HL-60 (cell line): ENCODE measurements at regions not wholly inside any gene's neighbourhood (a gene's known extent, or its start where the extent isn't known, plus 50 kb on each side); places are given as distances from the start of the nearest gene placed in this dataset.
"Not testable (repeated sequence)": the region's sequence is repeated elsewhere in the genome, so short reads cannot be mapped to it uniquely, and the experiment has no call there.

Experiments used
- DNase-seq, 2 experiments: peaks; one replicate each; pipeline ENCODE4 v3.0.0-alpha.2; 2010 to 2020; ENCODE audit warnings: low read depth in 1 of 2, low spot score in 1 of 2
- H3K27ac ChIP-seq: fragments of 250-450 bp; sonication (Bioruptor Pico); replicated peaks from 2 replicates; pipeline ENCODE4 v1.5.1; 2020; ENCODE audit warnings: mild to moderate bottlenecking, moderate library complexity
- H3K27me3 ChIP-seq: fragments of 250-450 bp; sonication (Bioruptor Pico); 2 replicates; pipeline ENCODE4 v1.5.1; 2021; ENCODE audit warnings: mild to moderate bottlenecking, moderate library complexity; ENCODE audit not compliant: insufficient read depth, poor library complexity, severe bottlenecking
- H3K4me3 ChIP-seq: replicated peaks from 2 replicates; pipeline ENCODE4 v1.5.1; 2011; ENCODE audit warnings: mild to moderate bottlenecking, control low read depth, low read length; ENCODE audit not compliant: insufficient read depth

DNA sequence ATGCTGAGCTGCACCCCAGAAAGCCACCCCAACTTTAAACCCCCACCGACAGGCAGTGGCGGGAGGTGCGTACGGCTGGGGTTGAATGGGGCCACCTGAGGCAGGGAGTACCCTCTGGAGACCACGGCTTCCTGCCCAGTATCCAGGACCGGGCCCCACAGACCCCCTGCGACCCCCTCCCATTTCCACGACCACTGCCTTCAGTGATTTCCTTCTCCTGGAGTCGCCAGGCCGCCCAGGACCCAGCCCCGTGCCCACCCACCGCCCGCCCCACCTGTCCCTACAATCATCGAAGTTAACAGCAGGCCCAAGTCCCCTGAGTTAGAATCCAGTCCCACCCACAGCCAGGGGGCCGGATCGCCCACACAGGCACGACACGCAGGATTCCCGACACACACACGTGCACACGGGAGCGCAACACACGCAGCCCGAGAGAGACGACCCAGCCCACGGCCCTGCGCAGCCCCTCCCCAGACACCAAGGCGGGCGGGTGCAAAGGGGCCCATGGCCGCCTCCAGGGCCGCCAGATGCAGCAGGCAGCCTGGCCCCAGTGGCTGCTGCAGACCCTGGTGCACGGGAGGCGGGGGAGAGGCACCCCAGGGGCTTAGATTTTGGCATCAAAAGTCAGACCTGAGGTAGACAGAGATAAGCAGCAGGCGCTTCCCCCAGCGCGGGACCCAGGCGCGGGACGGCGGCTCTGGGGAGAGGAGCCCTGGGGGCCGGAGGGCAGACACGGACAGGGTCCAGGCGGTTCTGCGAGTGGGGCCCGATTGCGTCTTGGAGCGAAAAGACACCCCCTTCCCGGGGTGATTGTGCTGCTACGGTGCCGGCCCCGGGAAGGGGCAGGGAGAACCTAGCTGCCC is 104.8 kb downstream of the SPATA31A6 start:
- not testable (repeated sequence) for H3K27me3 ChIP-seq, DNase-seq, H3K4me3 ChIP-seq, H3K27ac ChIP-seq

DNA sequence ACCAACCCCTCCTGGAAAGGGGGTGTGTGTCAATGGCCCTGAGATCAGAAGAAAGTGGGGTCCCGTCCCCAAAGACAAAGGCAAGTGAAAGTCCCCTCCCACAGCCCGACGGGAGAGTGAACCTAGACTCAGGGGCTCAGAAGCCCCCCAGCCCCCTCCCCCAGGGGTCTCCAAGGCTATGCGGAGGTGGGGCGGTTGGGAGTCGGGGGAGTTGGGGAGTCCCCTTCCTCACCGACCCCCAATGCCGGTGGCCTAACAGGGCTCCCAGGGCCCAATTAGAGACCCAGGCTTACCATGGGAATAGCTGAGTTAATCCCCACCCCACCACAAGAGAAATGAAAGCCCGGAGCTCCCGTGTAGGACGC is 105.4 kb downstream of the SPATA31A6 start:
- H3K27me3 ChIP-seq, H3K27ac ChIP-seq, H3K4me3 ChIP-seq, DNase-seq: not testable (repeated sequence)

DNA sequence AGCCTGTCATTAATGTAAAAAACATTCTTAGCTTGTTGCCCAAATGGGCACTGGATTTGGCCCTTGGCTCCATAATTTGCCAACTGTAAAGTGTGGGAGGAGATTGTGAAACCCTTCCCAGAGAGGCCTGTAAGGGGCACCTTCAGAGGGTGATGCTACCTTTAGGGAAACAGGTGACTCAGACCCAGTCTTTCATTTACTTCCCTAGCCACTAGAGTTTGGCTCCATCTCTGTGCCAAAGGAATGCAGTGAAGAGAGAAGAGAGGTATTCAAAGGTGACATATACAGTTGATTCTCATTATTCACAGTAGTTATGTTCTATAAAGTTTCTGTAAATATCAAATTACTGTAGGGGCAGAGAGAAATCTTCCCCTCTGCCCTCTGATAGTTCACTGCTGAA is 116.7 kb downstream of the SPATA31A6 start:
- not testable (repeated sequence) for H3K4me3 ChIP-seq, DNase-seq, H3K27me3 ChIP-seq, H3K27ac ChIP-seq

DNA sequence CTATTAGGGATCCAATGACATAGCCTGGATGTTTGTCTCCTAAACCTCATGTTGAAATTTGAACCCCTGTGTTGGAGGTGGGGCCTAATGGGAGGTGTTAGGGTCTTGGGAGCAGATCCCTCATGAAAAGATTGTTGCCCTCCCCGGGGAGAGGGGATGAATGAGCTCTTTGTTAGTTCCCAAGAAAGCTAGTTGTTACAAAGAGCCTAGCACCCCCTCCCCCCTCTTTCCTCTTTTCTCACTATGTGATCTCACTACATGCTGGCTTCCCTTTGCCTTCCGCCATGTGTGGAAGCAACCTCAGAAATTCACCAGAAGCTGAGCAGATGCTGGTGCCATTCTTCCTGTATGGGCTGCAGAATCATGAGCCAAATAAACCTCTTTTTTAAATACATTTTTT is 123.2 kb downstream of the SPATA31A6 start:
- DNase-seq, H3K27me3 ChIP-seq: not testable (repeated sequence)

DNA sequence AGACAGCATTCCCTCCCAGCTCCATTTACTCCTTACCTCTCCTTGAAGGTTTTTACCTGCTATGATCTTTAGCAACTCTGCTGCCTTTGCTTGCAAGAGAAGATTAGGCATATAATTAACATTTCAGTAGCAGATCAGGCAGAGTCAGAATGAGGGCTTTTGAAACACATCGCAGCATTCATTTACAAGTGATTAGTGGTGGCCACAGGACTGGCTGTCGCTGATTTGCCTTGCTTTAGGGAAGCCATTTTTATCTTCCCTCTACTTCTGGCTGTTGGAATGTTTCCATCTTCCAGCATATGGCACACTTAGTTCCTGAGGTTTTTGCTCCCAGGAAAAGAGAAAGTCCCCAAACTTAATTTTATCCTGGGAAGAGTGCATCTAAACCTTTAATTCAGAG is 124.0 kb downstream of the SPATA31A6 start:
- not testable (repeated sequence) for H3K27me3 ChIP-seq, DNase-seq, H3K4me3 ChIP-seq, H3K27ac ChIP-seq

More for the DNA sequence above, 123.2 kb downstream of the SPATA31A6 start:
- H3K4me3 ChIP-seq, H3K27ac ChIP-seq: not testable (repeated sequence)

DNA sequence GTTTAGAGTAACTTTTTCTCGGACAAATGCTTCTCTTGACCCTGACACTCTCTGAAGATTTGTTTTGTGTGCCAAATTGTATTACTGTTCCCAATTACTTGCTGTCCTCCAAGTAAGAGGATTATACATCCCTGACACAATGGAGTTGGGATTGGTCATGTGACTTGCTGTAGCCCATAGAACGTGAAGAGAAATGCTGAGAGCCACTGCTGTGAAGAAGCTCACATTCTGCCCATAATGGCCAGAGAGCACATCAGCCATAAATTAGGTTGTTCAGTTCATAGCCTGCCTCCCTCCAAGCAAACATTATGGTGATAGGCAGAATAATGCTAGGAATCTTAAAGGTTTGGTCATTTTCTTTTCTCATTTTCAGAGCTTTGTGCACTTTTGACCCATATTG is 127.5 kb downstream of the SPATA31A6 start:
- H3K27ac ChIP-seq, H3K4me3 ChIP-seq, H3K27me3 ChIP-seq, DNase-seq: not testable (repeated sequence)

DNA sequence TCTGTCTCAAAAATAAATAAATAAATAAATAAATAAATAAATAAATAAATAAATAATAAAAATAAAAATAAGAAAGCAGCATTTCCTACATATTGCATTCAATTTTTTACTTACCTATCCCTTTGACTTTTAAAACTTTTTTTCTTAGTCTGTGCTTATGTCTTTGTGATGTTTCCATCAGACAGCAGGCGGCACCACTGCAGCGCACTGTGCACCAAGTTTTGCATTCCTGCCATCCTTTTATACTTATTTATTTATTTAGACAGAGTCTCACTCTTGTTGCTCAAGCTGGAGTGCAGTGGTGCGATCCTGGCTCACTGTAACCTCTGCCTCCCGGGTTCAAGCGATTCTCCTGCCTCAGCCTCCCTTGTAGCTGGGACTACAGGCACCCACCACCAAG is 132.6 kb downstream of the SPATA31A6 start:
- H3K27ac ChIP-seq, H3K4me3 ChIP-seq, H3K27me3 ChIP-seq, DNase-seq: not testable (repeated sequence)

DNA sequence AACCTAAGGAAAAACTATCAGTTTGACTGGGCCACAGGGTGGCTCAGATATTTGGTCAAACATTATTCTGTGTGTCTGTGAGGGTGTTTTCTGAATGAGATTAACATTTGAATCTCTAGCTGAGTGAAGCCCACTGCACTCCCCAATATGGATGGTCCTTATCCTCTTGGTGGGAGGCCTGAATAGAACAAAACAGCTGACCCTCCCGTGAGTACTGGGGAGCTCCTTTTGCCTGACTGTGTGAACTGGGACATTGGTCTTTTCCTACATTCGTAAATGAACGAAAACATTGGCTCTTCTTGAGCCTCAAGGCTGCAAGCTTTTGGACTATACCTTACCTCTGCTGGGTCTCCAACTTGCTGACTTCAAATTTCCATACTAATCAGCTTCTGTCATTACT is 134.2 kb downstream of the SPATA31A6 start:
- not testable (repeated sequence) for DNase-seq, H3K27me3 ChIP-seq, H3K4me3 ChIP-seq, H3K27ac ChIP-seq

DNA sequence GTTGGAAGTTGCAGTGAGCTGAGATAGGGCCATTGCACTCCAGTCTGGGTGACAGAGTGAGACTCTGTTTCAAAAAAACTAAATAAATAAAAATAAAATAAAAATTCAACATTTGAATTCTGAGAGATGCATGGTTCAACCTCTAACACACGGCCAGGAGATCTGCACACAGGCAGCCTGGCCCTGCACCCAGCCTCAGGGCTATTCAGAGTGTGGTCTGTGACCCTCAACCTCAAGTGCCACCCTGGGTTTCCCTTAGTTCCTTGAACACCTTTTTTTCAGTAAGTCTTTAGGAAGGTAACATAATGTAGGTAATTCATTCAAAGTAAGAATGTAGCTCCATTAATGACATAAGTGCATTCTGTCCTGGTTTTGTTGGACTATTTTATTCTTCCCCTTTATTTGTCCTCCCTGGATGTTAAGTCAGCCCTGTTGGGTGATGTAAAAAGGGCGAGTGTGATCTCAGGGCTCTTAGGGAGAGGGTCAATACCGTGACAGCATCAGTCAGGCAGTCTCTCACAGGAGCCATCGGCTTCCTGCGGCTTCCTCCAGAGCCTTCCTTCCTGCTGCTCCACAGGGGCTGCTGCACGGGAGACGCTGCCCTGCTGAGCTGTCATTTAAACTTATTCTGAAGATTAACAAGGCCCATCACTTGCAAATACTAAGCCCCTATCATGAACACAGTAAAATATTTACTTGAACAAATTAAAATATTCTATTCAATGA is 139.8 kb downstream of the SPATA31A6 start:
- DNase-seq, H3K27me3 ChIP-seq, H3K4me3 ChIP-seq, H3K27ac ChIP-seq: not testable (repeated sequence)

DNA sequence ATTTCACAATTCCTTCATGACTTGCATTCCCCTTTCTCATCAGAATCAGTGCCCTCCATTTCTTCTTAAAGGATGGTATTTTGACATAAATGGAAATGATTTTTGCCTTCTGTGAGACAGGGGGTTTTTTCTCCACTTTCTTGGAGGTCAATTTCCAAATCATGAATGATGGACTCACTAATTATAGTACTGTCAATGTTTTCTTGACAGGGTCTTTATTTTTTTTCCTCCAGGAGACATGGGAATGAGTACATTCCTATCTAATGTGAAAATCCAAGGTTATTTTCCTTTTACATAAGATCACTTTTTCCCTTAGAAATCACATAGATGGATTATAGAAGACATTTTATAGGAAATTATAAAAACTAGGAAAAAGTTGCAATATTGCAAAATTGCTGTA is 141.7 kb downstream of the SPATA31A6 start:
- not testable (repeated sequence) for H3K27me3 ChIP-seq, H3K4me3 ChIP-seq, H3K27ac ChIP-seq, DNase-seq

DNA sequence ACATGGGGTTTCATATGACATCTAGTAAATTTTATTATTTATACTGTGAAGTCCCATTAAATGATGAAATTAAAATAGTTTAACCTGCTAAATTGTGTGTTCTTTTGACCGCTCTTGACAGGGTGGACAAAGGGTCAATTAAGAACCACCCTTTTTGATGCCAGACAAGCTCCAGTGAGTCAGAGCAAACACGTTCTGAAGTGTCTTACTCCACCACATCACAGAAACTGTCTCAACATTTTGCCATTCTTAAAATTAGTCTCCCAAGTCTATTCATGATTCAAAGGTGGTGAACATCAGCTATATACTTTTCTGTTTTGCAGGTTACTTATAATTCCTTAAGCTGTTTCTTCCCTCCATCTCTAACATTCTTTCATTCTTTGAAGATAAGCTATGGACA is 142.1 kb downstream of the SPATA31A6 start:
- H3K4me3 ChIP-seq, H3K27me3 ChIP-seq, H3K27ac ChIP-seq, DNase-seq: not testable (repeated sequence)

DNA sequence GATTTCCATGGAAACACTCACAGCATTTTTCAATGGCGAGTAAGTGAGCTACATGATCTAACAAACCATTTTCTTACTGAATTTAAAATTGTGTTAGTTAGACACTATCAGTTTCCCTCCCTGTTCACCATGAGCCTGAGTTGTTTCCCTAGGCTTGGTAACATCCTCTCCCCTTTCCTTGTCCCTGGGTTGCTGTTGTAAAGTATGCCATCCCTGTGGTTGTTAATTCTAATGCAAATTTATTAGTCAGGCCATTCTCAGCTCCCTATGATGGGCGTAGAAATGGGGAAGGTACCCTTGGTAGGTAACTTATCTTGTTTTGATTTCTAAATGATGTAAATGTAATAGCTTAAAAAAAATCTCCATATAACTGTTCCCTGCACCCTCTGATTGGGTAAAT is 143.0 kb downstream of the SPATA31A6 start:
- not testable (repeated sequence) for H3K27ac ChIP-seq, DNase-seq, H3K27me3 ChIP-seq, H3K4me3 ChIP-seq

DNA sequence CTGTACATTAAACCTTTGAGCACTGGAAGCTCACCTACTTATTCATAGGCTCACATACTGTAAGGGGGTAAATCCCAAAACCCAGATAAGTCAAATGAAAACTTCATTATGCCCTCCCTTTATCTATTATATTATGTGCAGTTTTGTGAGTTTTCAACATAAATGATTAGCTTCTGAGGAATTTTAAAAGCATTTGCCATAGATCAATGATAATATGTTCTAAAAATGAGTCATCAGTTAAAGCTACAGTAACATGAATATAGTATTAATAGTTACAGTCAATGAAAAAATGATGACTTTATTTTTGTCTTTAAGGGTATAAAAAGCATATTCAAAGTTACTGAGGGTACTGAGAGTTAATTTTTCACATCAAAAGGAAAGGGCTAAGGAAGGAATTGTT is 151.9 kb downstream of the SPATA31A6 start:
- not testable (repeated sequence) for H3K27ac ChIP-seq, H3K4me3 ChIP-seq, DNase-seq, H3K27me3 ChIP-seq

DNA sequence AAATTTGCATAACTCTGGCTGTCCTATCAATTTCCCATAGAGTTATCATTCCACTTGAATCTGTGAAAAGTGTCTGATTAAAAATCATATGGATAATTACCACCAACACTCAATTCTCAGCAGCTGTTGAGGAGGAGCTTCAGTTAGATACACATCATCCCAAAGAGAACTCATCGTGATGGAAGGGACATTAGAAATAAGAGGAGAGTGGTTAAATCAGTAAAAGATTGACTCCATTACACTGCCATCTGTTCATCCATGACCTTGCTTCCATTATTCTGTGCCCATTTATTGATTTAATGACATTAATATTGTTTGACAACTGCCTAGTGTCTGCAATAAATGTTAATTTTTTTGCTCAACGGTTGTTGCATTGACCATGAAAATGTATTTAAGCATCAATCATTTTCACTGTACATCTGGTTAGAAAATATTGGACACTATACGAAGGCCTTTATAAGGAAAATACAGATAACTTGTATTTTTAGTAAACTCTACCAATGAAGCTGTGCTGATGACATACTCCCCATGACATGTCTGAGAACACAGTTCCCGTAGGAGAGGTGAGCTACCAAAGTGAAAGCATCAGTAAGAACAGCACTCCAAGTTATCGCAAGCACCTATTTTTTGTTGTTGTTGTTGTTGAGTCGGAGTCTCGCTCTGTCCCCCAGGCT is 152.7 kb downstream of the SPATA31A6 start:
- H3K27me3 ChIP-seq, DNase-seq, H3K27ac ChIP-seq, H3K4me3 ChIP-seq: not testable (repeated sequence)

DNA sequence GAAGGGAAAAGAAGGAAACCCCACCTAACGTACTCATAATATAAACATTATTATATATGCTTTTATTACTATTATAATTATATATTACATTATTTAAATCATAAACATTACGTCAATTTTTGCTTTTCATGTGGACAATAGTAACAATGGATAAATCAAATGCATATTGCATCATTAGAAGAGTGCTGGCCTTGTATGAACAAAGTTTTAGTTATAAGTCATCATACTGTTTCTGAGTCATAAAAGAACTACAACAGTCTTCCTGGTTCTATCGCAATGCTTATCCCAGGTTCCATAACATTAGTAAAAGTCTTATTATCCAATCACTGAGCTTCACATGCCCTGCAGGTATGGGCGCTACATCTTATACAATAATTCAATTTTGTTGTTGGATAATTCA is 154.8 kb downstream of the SPATA31A6 start:
- H3K27me3 ChIP-seq, DNase-seq, H3K4me3 ChIP-seq, H3K27ac ChIP-seq: not testable (repeated sequence)
